ENCODE measurements at regions not wholly inside any gene's neighbourhood (a gene's known extent, or its start where the extent isn't known, plus 50 kb on each side); places are given as distances from the start of the nearest gene placed in this dataset.

DNA sequence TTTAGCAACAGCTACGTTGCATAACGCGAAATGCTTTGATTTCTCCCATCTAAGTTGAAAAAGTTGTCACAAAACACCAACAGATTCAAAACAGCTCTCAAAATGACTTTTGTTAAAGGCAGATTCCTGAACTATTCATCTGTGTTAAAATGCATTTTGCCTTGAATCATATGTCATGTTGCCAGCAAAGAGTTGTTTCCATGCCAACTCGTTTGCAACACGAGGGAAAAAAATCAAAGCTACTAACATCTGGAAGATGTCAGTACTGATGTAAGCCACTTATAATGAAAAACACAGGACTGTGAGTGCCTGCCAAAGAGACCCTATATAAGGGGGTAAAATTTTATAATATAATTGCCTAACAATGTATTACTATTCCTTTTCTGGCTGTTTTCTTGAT, 182.7 kb upstream of the PTBP2 start:
- no peaks in the 10 kb centered on the region for H3K4me1 ChIP-seq (ENCODE audit: control insufficient read depth, extremely low read depth, insufficient read depth, low read length)
- no peaks in the 10 kb centered on the region for H3K9me3 ChIP-seq (ENCODE audit: control insufficient read depth, low read depth, low read length)
- FAIRE-seq, result no peak
- no peaks in the 10 kb centered on the region for H3K79me2 ChIP-seq (ENCODE audit: control insufficient read depth, insufficient read depth, low read length)
- no peak overlapping the region for H2AFZ ChIP-seq (ENCODE audit: control insufficient read depth, low read length)
- no peak overlapping the region for H3K27ac ChIP-seq (ENCODE audit: control insufficient read depth, insufficient read depth, low read length)
- no peak overlapping the region for H3K4me2 ChIP-seq (ENCODE audit: control insufficient read depth, extremely low read depth, insufficient read depth, low read depth, low read length)
- no peaks in the 10 kb centered on the region for H3K27me3 ChIP-seq (ENCODE audit: control insufficient read depth, extremely low read depth, insufficient read depth, low read length)
- dilution Hi-C loops (cut with MboI; ENCODE audit: extremely low pct_ligation_motif_present, low sequenced_read_pairs), result no loop called here
- no peak overlapping the region for H3K9ac ChIP-seq (ENCODE audit: control insufficient read depth, extremely low read depth, insufficient read depth, low read length)
- no peak for TF ChIP-seq EZH2 (IDR thresholded peaks at IDR 0.05; ENCODE audit: low read length)
- no peaks in the 10 kb centered on the region for H4K20me1 ChIP-seq (ENCODE audit: control insufficient read depth, extremely low read depth, insufficient read depth, low read length)
- no peaks in the 10 kb centered on the region for H3K9me1 ChIP-seq (ENCODE audit: control insufficient read depth, extremely low read depth, insufficient read depth, low read length)
- H3K36me3 ChIP-seq (ENCODE audit: control insufficient read depth in 2 of 2, extremely low read depth in 1 of 2, insufficient read depth in 2 of 2, low read length in 2 of 2), result no peaks in the 10 kb centered on the region
- no peak for DNase-seq (ENCODE audit: low read depth, low spot score)
- no peak overlapping the region for H3K4me3 ChIP-seq (ENCODE audit: control insufficient read depth in 2 of 3, extremely low read depth in 1 of 3, insufficient read depth in 2 of 3, low read depth in 1 of 3, low read length in 3 of 3)

DNA sequence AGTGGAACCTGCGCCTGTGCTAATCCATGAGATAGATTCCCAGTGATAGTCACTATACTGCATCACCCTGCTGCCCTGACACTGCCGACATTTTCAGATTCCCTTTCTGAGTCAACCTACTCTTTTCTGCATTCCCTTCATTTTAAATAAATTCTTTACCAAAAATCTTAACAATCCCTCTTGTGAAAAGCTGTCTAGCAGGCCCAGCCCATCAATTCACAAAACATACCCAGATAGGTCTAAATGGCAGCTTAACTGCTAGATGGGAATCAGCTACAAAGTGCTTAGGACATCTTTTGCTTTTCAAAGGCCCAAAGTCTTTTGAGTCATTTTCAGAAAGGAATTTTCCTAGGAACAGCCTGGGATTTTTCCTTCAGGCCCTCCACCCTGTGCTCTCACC, 180.1 kb upstream of the PTBP2 start:
- H3K27ac ChIP-seq (ENCODE audit: control insufficient read depth, insufficient read depth, low read length), result no peak overlapping the region
- H3K79me2 ChIP-seq (ENCODE audit: control insufficient read depth, insufficient read depth, low read length), result no peaks in the 10 kb centered on the region
- no peak for FAIRE-seq
- H3K27me3 ChIP-seq (ENCODE audit: control insufficient read depth, extremely low read depth, insufficient read depth, low read length), result no peaks in the 10 kb centered on the region
- TF ChIP-seq EZH2 (IDR thresholded peaks at IDR 0.05; ENCODE audit: low read length), result no peak
- TF ChIP-seq, protein P1, sequence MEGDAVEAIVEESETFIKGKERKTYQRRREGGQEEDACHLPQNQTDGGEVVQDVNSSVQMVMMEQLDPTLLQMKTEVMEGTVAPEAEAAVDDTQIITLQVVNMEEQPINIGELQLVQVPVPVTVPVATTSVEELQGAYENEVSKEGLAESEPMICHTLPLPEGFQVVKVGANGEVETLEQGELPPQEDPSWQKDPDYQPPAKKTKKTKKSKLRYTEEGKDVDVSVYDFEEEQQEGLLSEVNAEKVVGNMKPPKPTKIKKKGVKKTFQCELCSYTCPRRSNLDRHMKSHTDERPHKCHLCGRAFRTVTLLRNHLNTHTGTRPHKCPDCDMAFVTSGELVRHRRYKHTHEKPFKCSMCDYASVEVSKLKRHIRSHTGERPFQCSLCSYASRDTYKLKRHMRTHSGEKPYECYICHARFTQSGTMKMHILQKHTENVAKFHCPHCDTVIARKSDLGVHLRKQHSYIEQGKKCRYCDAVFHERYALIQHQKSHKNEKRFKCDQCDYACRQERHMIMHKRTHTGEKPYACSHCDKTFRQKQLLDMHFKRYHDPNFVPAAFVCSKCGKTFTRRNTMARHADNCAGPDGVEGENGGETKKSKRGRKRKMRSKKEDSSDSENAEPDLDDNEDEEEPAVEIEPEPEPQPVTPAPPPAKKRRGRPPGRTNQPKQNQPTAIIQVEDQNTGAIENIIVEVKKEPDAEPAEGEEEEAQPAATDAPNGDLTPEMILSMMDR (optimal IDR thresholded peaks at IDR 0.05 in 1 of 3, IDR thresholded peaks at IDR 0.05 in 1 of 3, conservative IDR thresholded peaks at IDR 0.05 in 1 of 3; ENCODE audit: extremely low read depth in 1 of 3, insufficient read depth in 2 of 3, low read length in 3 of 3), result no peak
- H3K9ac ChIP-seq (ENCODE audit: control insufficient read depth, extremely low read depth, insufficient read depth, low read length), result no peak overlapping the region
- no peaks in the 10 kb centered on the region for H3K9me1 ChIP-seq (ENCODE audit: control insufficient read depth, extremely low read depth, insufficient read depth, low read length)
- dilution Hi-C loops (cut with MboI; ENCODE audit: extremely low pct_ligation_motif_present, low sequenced_read_pairs), result no loop called here
- no peak overlapping the region for H3K4me3 ChIP-seq (ENCODE audit: control insufficient read depth in 2 of 3, extremely low read depth in 1 of 3, insufficient read depth in 2 of 3, low read depth in 1 of 3, low read length in 3 of 3)
- no peaks in the 10 kb centered on the region for H3K36me3 ChIP-seq (ENCODE audit: control insufficient read depth in 2 of 2, extremely low read depth in 1 of 2, insufficient read depth in 2 of 2, low read length in 2 of 2)
- H4K20me1 ChIP-seq (ENCODE audit: control insufficient read depth, extremely low read depth, insufficient read depth, low read length), result no peaks in the 10 kb centered on the region
- no peaks in the 10 kb centered on the region for H3K9me3 ChIP-seq (ENCODE audit: control insufficient read depth, low read depth, low read length)
- DNase-seq (ENCODE audit: low read depth, low spot score), result no peak
- no peak overlapping the region for H3K4me2 ChIP-seq (ENCODE audit: control insufficient read depth, extremely low read depth, insufficient read depth, low read depth, low read length)
- no peaks in the 10 kb centered on the region for H3K4me1 ChIP-seq (ENCODE audit: control insufficient read depth, extremely low read depth, insufficient read depth, low read length)
- no peak overlapping the region for H2AFZ ChIP-seq (ENCODE audit: control insufficient read depth, low read length)

DNA sequence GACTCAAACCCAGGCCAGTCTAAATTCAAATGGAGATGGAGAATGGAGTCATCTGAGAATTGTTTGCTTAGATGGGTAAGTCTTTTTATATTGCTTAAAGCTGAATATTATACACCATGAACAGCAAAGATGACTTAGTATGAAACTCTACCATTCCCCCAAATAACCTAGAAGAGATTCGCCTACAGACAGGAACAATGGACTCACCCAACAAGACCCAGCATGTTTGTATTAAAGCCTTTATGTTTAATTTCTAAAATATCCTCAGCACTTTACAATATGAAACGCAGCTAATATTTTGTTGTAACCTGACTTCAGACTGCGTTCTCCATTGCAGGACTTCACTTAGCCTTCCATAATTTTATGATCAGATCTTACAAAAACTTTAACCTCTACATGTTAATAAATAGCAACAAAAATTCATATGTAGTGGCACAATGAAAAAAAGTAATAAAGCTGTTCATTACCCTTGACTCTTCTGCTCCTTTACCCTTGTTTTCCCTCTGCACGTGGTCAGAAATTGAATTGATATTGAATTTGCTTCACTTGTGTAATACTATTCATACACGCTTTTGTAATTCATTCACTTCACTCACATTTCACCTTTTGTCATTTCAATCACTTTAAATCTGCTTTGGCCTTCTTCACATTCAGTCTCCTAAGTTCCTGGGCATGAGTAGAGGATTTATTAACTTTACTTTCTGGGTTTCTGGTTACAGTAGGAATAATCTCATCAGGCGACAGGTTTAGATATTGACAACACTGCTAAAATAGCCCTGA, 177.3 kb upstream of the PTBP2 start:
- H3K4me1 ChIP-seq (ENCODE audit: control insufficient read depth, extremely low read depth, insufficient read depth, low read length), result no peaks in the 10 kb centered on the region
- dilution Hi-C loops (cut with MboI; ENCODE audit: extremely low pct_ligation_motif_present, low sequenced_read_pairs), result no loop called here
- H3K4me2 ChIP-seq (ENCODE audit: control insufficient read depth, extremely low read depth, insufficient read depth, low read depth, low read length), result no peak overlapping the region
- no peak overlapping the region for H2AFZ ChIP-seq (ENCODE audit: control insufficient read depth, low read length)
- H3K9ac ChIP-seq (ENCODE audit: control insufficient read depth, extremely low read depth, insufficient read depth, low read length), result no peak overlapping the region
- no peaks in the 10 kb centered on the region for H3K9me3 ChIP-seq (ENCODE audit: control insufficient read depth, low read depth, low read length)
- DNase-seq (ENCODE audit: low read depth, low spot score) (no peak), FAIRE-seq (no peak)
- no peak overlapping the region for H3K27ac ChIP-seq (ENCODE audit: control insufficient read depth, insufficient read depth, low read length)
- H4K20me1 ChIP-seq (ENCODE audit: control insufficient read depth, extremely low read depth, insufficient read depth, low read length), result no peaks in the 10 kb centered on the region
- no peak overlapping the region for H3K4me3 ChIP-seq (ENCODE audit: control insufficient read depth in 2 of 3, extremely low read depth in 1 of 3, insufficient read depth in 2 of 3, low read depth in 1 of 3, low read length in 3 of 3)
- no peak for TF ChIP-seq EZH2 (IDR thresholded peaks at IDR 0.05; ENCODE audit: low read length)
- TF ChIP-seq, protein P1 (optimal IDR thresholded peaks at IDR 0.05 in 1 of 3, IDR thresholded peaks at IDR 0.05 in 1 of 3, conservative IDR thresholded peaks at IDR 0.05 in 1 of 3; ENCODE audit: extremely low read depth in 1 of 3, insufficient read depth in 2 of 3, low read length in 3 of 3), result no peak
- H3K9me1 ChIP-seq (ENCODE audit: control insufficient read depth, extremely low read depth, insufficient read depth, low read length), result no peaks in the 10 kb centered on the region
- no peaks in the 10 kb centered on the region for H3K79me2 ChIP-seq (ENCODE audit: control insufficient read depth, insufficient read depth, low read length)
- no peaks in the 10 kb centered on the region for H3K27me3 ChIP-seq (ENCODE audit: control insufficient read depth, extremely low read depth, insufficient read depth, low read length)
- no peaks in the 10 kb centered on the region for H3K36me3 ChIP-seq (ENCODE audit: control insufficient read depth in 2 of 2, extremely low read depth in 1 of 2, insufficient read depth in 2 of 2, low read length in 2 of 2)

Data from keratinocyte (primary cell).